Sigmoid colon (tissue), 4 donors: ENCODE measurements at regions not wholly inside any gene's neighbourhood (a gene's known extent, or its start where the extent isn't known, plus 50 kb on each side); places are given as distances from the start of the nearest gene placed in this dataset.

Experiments used
- EP300 ChIP-seq, 4 donors: sonication (generic); formaldehyde crosslinking; IDR thresholded peaks; one replicate each; pipeline ENCODE4 v1.6.1; 2017; ENCODE audit warnings: antibody characterized with exemption in 4 of 4
- TF ChIP-seq, protein P1 (sequence below), 4 experiments: fragments of 450-650 bp in 3 of 4; fragments of 200-600 bp in 1 of 4; IDR thresholded peaks; one replicate each; pipeline ENCODE4 v1.5.1; 2016 to 2019; ENCODE audit warnings: antibody characterized with exemption in 4 of 4, mild to moderate bottlenecking in 3 of 4, moderate library complexity in 2 of 4

DNA sequence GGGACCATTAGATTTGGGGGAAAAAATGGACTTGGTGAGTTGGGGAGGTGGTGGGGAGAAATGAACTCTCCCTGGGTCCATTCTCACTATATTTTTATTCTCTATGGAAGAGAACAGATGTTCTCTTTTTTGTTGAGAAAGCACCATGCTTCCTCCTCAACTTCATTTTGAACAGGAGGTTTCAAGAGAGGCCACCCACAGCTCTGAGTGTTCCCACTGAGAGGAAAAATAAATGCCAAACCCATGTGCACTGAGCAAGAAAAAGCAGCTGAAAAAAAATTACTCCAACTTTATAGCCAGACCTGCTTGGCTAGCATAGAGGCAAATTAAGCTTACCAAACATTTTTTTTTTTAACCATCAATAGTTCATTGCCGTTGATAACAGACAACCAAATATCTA, 883.6 kb downstream of the KCNJ2 start:
- TF ChIP-seq, protein P1, sequence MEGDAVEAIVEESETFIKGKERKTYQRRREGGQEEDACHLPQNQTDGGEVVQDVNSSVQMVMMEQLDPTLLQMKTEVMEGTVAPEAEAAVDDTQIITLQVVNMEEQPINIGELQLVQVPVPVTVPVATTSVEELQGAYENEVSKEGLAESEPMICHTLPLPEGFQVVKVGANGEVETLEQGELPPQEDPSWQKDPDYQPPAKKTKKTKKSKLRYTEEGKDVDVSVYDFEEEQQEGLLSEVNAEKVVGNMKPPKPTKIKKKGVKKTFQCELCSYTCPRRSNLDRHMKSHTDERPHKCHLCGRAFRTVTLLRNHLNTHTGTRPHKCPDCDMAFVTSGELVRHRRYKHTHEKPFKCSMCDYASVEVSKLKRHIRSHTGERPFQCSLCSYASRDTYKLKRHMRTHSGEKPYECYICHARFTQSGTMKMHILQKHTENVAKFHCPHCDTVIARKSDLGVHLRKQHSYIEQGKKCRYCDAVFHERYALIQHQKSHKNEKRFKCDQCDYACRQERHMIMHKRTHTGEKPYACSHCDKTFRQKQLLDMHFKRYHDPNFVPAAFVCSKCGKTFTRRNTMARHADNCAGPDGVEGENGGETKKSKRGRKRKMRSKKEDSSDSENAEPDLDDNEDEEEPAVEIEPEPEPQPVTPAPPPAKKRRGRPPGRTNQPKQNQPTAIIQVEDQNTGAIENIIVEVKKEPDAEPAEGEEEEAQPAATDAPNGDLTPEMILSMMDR (IDR thresholded peaks at IDR 0.05), result no peak
- TF ChIP-seq EP300 (IDR thresholded peaks at IDR 0.05), result no peak
